NCI-H526 treated with DMSO at 0.1 percent for 48 hours (cell line): ENCODE measurements at regions not wholly inside any gene's neighbourhood (a gene's known extent, or its start where the extent isn't known, plus 50 kb on each side); places are given as distances from the start of the nearest gene placed in this dataset.
"Not testable (repeated sequence)": the region's sequence is repeated elsewhere in the genome, so short reads cannot be mapped to it uniquely, and the experiment has no call there.

Experiments used
- DNase-seq: peaks from one replicate; lab custom pipeline; 2025; lab: John Stamatoyannopoulos, UW

GRCh38 chr16:8110572-8111514 is 479.5 kb downstream of the TMEM114 start:
- no peak for DNase-seq

- no peak for DNase-seq
Measured at GRCh38 chr16:8109510-8110369, 480.6 kb downstream of the TMEM114 start.

DNA sequence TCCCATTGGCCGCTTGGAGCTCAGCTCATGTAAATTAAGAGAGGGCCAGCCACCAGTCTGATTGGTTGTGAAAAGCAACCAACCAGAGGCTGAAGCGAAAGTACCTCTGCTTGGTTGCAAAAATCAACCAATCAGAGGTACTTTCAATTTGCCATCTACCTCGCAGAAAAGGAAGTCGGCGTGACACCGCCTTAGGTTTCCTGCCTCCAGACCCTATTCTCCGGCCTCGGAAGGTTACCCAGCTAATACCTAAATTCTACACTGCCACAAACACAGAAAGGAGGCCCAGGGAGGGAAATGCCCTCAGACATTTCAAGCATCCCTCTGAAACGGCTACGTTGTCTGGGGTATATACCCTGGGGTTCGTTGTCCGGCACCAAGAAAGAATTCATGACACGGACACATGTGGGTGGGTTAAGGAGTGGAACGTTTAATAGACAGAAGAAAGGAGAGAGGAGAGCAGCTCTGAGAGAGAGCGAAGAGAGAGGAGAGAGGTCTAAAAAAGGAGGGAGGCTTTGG is 481.3 kb downstream of the TMEM114 start:
- DNase-seq, result no peak

DNA sequence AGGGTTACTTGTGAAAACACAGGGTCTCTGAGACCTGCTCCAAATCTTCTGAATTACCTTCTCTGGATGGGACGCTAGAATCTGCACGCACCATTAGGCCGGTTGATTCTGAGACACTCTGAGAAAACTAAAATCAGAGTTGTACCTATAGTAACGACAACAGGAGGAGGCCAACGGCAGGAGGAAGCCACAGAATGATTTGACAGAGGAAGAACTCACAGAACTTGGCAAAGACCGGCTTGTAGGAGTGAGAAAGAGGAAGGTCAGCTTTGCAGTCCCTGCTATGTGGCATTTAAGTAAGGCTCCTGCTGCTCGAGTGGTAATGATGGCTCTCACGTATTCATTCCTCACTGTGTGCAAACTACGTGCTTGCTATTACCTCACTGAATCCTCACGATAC is 483.0 kb downstream of the TMEM114 start:
- no peak for DNase-seq

DNA sequence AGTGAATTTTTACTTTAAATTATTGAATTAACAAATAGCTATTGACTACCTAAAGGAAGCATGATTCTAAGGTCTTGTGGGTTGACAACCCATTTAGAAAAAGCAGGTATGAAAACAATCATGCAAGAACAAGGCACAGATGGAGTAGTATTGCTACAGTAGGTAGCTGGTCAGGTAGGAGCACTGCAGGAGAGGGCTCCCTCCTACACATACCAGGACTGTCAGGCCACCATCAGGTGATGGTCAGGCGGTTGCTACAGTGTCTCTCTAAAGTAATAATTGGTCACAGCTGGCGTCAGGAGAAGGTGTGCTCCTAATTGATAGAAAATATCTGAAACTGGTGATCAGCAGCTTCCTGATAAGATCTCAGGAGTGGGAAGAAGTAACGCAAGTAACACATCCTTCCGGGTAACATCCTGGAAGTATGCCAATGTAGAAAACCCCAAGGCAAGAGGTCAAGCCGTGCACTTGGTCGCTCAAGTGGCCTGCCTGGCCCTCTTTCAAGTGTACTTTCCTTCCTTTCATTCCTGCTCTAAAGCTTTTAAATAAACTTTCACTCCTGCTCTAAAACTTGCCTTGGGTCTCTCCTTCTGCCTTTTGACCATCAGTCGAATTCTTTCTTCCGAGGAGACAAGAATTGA is 486.5 kb downstream of the TMEM114 start:
- no peak for DNase-seq

DNA sequence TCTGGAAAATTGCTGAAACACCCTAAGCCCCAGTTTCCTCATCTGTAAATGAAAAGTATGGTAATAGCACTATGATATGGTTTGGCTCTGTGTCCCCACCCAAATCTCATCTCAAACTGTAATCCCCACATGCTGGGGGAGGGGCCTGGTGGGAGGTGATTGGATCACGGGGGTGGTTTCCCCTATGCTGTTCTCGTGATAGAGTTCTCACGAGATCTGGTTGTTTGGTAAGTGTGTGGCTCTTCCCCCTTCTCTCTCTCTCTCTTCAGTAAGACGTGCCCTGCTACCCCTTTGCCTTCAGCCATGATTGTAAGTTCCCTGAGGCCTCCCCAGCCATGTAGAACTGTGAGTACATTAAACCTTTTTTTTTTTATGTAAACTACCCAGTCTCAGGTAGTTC is 490.7 kb downstream of the TMEM114 start:
- no peak for DNase-seq

DNA sequence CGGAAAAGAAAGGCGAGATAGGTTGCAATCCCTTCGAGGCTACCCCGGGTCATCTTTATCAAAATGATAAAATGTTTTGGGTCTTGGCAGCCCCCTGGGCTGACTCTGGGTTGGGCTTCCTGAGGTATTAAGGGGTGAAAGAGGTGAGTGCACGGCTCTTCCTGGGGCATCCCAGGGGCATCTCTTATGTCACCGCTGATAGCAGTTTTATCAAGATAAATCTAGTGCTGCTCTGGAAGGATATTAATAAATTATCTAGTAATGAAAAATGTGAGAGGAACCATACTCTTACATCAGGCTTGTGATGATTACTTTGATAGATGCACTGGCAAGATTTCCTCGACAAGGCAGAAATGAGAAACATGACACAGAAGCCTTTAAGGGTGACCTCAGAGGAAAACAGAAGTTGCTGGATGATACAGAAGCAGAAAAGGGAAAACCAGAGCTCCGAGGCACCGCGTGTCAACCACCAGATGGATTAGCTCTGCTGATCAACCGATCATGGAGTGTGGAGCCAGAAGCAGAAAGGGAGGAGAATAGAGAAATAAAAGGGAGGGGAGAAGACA is 491.3 kb downstream of the TMEM114 start:
- no peak for DNase-seq

GRCh38 chr16:8096211-8096610 is 494.1 kb downstream of the TMEM114 start:
- no peak for DNase-seq

- no peak for DNase-seq
Measured at GRCh38 chr16:8094696-8095095, 495.6 kb downstream of the TMEM114 start.

DNA sequence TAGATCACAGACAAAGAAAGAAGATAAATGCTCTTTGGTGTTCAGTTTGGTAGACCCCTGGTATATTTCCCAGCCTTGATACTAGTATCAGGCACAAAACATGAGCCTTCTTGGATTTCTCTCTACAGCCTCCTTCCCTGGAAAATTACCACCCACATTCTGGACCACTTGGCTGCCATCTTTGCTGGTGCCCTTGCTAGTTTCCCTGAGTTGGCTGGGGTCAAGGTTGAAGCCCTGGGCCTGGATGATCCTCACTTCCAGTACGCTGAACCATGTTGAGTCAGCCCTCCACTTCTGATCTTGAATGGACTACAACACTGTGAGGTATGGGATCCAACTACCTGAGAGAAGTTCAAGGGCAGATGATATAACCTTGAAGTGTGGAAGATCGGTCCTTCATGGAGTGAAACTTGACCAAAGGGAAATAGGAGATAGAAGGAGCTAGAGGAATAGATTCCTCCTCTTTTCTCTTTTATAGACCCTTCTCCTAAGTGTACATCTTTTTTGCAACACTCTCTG is 501.4 kb downstream of the TMEM114 start:
- DNase-seq, result no peak

- no peak for DNase-seq
Measured at GRCh38 chr16:8087597-8088289, 502.6 kb downstream of the TMEM114 start.

- DNase-seq, result no peak
Measured at GRCh38 chr16:8087146-8087545, 503.2 kb downstream of the TMEM114 start.

DNA sequence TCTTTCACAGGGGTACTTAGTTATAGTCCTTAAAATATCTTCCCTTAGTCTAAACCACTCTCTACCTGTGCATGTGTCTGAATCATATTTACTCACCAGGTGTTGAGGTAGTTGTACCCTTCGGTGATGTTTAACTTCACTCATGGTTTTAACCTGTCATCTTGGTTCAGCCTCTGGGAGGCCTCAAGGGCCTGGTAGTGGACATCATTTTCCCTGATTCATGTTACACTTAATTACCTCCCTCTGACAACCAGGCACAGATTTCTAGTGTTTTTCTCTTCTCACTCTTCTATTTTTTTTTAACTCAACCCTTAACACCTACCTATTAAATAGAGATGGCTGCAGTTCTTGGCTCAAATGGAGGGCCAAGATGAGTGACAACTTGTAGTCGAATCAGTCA is 505.4 kb downstream of the TMEM114 start:
- DNase-seq, result no peak

DNA sequence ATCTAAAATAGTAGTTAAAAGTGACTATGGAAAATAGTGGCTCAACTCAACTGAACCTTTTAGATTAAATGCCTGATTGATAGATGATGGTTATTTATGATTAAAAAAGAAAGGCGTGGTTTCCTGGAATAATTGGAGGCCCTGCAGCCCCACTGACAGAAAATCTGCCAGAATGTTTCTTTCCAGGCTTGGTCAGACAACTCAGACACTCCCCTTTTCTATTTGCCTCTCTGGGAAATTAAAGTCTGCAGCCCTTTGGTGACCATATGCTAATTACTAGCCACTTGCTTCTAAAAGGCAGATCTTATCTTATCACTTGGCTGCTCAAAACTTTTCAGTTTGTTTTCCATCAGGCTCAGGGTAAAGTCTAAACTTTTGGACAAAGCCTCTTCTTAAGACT is 506.0 kb downstream of the TMEM114 start:
- no peak for DNase-seq

GRCh38 chr16:8083560-8083959 is 506.8 kb downstream of the TMEM114 start:
- no peak for DNase-seq

DNA sequence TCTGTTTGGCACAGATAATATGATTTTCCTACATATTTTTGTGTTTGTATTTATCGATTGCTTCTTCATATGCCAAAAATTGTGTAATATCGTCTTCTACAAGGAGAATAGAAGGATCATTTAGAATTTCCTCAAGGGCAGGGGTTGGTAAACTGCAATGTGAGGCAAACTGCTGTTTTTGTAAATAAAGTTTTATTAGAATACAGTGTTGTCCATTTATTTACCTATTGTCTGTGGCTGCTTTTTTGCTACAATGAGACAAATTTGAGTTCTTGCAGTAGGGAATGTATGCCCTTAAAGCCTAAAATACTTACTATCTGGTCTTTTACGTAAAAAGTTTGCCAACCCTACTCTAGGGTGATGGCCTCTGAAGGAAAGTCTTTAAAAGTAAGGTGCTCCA is 509.5 kb downstream of the TMEM114 start:
- no peak for DNase-seq

DNA sequence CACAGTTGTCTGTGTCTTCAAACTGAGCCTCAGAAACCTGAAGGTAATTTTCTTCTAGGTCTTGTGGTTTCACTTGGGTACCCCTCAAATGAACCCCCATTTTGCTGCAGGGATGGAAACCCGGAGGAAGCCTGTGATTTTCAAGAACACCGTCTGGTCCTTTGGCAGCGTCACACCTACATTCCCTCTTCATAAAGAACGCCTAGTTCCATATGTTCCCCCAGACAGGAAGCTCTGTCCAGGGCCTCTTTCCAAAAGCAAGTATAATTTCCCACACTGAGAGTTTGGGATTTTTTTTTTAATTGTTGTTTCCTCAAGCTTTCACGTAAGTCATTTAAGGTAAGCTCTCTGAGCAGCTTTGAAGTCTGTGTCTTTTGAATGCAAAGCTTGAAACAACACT is 515.0 kb downstream of the TMEM114 start:
- DNase-seq, result no peak

- DNase-seq, result no peak
Measured at GRCh38 chr16:8070506-8070905, 519.8 kb downstream of the TMEM114 start.

- not testable (repeated sequence) for DNase-seq
Measured at GRCh38 chr16:8068225-8068624, 522.1 kb downstream of the TMEM114 start.

- DNase-seq, result no peak
Measured at GRCh38 chr16:8063159-8063558, 527.2 kb downstream of the TMEM114 start.

DNA sequence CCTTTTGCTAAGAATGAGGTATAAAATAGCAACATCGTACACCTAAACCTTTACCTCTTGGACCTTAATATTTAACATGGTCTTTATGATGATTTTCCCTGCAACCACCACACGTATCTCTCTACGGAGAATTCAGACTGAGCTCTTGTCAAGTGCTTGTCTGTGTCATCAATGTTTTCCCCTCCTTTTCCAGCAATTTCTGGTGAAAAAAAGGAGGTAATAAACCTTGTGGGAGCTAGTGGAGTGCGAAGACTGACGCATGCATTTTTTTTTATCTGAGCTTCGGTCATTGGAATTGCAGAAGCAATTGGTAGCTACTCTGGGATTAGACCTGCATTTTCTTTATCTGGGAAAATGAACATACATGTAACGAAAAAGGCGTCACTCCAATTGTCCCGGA is 527.6 kb downstream of the TMEM114 start:
- no peak for DNase-seq
